Endothelial cell of umbilical vein (primary cell): ENCODE measurements at regions not wholly inside any gene's neighbourhood (a gene's known extent, or its start where the extent isn't known, plus 50 kb on each side); places are given as distances from the start of the nearest gene placed in this dataset.

ENCODE experiments used
- BruUV-seq: library from RNA; stranded (reverse); fragments of 400-500 nt; replicated peaks from 2 replicates; lab custom pipeline; 2021; lab: Mats Ljungman, UMichigan
- CTCF ChIA-PET: fragments of 300-600, 350-600 bp; sonication (Branson Sonifier 250); formaldehyde crosslinking; loops from one replicate; lab custom pipeline; 2021; ENCODE audit warnings: antibody characterized with exemption, inconsistent platforms; lab: Charles Lee
- POLR2A ChIA-PET: fragments of 300-600, 350-600 bp; sonication (Branson Sonifier 250); formaldehyde crosslinking; loops from one replicate; lab custom pipeline; 2021; ENCODE audit warnings: antibody characterized with exemption, inconsistent platforms; lab: Charles Lee
- DNase-seq: peaks from one replicate; pipeline ENCODE4 v3.0.0-alpha.2; 2011; ENCODE audit warnings: low read depth, low spot score
- FAIRE-seq: peaks from 2 replicates; lab custom pipeline; 2011; peaks lifted over from hg19 to GRCh38; lab: Jason Lieb, UNC
- H2AFZ ChIP-seq: 2 replicates; pipeline ENCODE4 v1.6.0; 2012; ENCODE audit warnings: low read depth, low read length, control low read depth, inconsistent platforms
- H3K27ac ChIP-seq: 2 replicates; pipeline ENCODE4 v1.5.1; 2011; ENCODE audit warnings: low read depth, mild to moderate bottlenecking, control low read depth, low read length, moderate library complexity; ENCODE audit not compliant: insufficient read depth
- H3K27me3 ChIP-seq, 2 experiments: 2 replicates each; pipeline versions ENCODE4 v1.6.0 to v1.6.1; 2011; ENCODE audit warnings: low read length in 2 of 2, mixed read lengths in 1 of 2; ENCODE audit not compliant: control insufficient read depth in 2 of 2, insufficient read depth in 2 of 2
- H3K36me3 ChIP-seq, 2 experiments: 2 replicates in 1 of 2; 3 replicates in 1 of 2; pipeline ENCODE4 v1.5.1; 2011; ENCODE audit warnings: low read length in 2 of 2, mild to moderate bottlenecking in 1 of 2, moderate library complexity in 1 of 2; ENCODE audit not compliant: control insufficient read depth in 2 of 2, insufficient read depth in 2 of 2; ENCODE audit errors: extremely low read depth in 1 of 2
- H3K4me1 ChIP-seq: 3 replicates; pipeline ENCODE4 v1.5.1; 2011; ENCODE audit warnings: mild to moderate bottlenecking, low read length; ENCODE audit not compliant: control insufficient read depth, insufficient read depth; ENCODE audit errors: extremely low read depth
- H3K4me2 ChIP-seq: 2 replicates; pipeline ENCODE4 v1.6.1; 2011; ENCODE audit warnings: low read length, control low read depth, mixed read lengths; ENCODE audit not compliant: insufficient read depth
- H3K4me3 ChIP-seq, 3 experiments: fragments of 200-600 bp in 1 of 3; sonication (generic), shearing (Covaris generic) in 1 of 3; replicated peaks in 1 of 3; 2 replicates each; pipeline ENCODE4 v1.5.1; 2011 to 2016; ENCODE audit warnings: control low read depth in 3 of 3, low read length in 3 of 3, mild to moderate bottlenecking in 2 of 3, inconsistent platforms in 1 of 3, low read depth in 1 of 3, moderate library complexity in 1 of 3; ENCODE audit not compliant: insufficient read depth in 1 of 3
- H3K79me2 ChIP-seq: 2 replicates; pipeline ENCODE4 v1.6.0; 2012; ENCODE audit warnings: low read length, inconsistent platforms; ENCODE audit not compliant: control insufficient read depth, insufficient read depth
- H3K9ac ChIP-seq: replicated peaks from 2 replicates; pipeline ENCODE3; 2011; ENCODE audit warnings: low read length, control low read depth; ENCODE audit not compliant: insufficient read depth; ENCODE audit errors: extremely low read depth
- H3K9me1 ChIP-seq: replicated peaks from 3 replicates; pipeline ENCODE4 v1.6.0; 2011; ENCODE audit warnings: mild to moderate bottlenecking, low read length; ENCODE audit not compliant: control insufficient read depth, insufficient read depth; ENCODE audit errors: extremely low read depth
- H3K9me3 ChIP-seq: replicated peaks from 2 replicates; pipeline ENCODE4 v1.5.1; 2012; ENCODE audit warnings: low read length, inconsistent platforms; ENCODE audit not compliant: control insufficient read depth, insufficient read depth
- H4K20me1 ChIP-seq: replicated peaks from 2 replicates; pipeline ENCODE3; 2011; ENCODE audit warnings: mild to moderate bottlenecking, low read length; ENCODE audit not compliant: control insufficient read depth, insufficient read depth; ENCODE audit errors: extremely low read depth
- EZH2 ChIP-seq: IDR thresholded peaks from 2 replicates; pipeline ENCODE4 v1.6.1; 2012; ENCODE audit warnings: borderline replicate concordance, low read depth, mild to moderate bottlenecking, moderate library complexity, low read length, inconsistent platforms; ENCODE audit not compliant: severe bottlenecking
- GATA2 ChIP-seq: IDR thresholded peaks from 2 replicates; pipeline ENCODE4 v1.7.0; 2011; ENCODE audit warnings: low read depth, mild to moderate bottlenecking, moderate library complexity, mixed read lengths, low read length; ENCODE audit not compliant: insufficient read length, insufficient read depth
- JUN ChIP-seq: IDR thresholded peaks from 2 replicates; pipeline ENCODE4 v1.6.1; 2011; ENCODE audit warnings: borderline replicate concordance, low read depth; ENCODE audit not compliant: insufficient read length, insufficient read depth
- MYC ChIP-seq: IDR thresholded peaks from one replicate; pipeline ENCODE4 v1.6.1; 2011; ENCODE audit warnings: mild to moderate bottlenecking, low read depth, low read length
- dilution Hi-C: fragments of 300-500 bp; cut with MboI; formaldehyde crosslinking; loops from one replicate; pipeline ENCODE4 v1.15.0; 2019; ENCODE audit warnings: low sequenced_read_pairs; ENCODE audit not compliant: extremely low pct_ligation_motif_present
- intact Hi-C: fragments of 100-400 bp; cut with micrococcal nuclease; formaldehyde crosslinking; loops from one replicate; pipeline ENCODE4 v1.10.0; 2022
- TF ChIP-seq, protein P1 (sequence below), 2 donors: IDR thresholded peaks; 1 replicate in 1 of 2; 2 replicates in 1 of 2; pipeline ENCODE4 v1.5.1; 2011; ENCODE audit warnings: low read length in 2 of 2, mild to moderate bottlenecking in 2 of 2, moderate library complexity in 2 of 2, control low read depth in 1 of 2, inconsistent platforms in 1 of 2, low read depth in 1 of 2; ENCODE audit not compliant: insufficient read depth in 1 of 2; ENCODE audit errors: extremely low read depth in 1 of 2
- TF ChIP-seq, protein P2 (sequence below): IDR thresholded peaks from 2 replicates; pipeline ENCODE4 v1.6.1; 2011; ENCODE audit not compliant: insufficient read depth, insufficient read length

DNA sequence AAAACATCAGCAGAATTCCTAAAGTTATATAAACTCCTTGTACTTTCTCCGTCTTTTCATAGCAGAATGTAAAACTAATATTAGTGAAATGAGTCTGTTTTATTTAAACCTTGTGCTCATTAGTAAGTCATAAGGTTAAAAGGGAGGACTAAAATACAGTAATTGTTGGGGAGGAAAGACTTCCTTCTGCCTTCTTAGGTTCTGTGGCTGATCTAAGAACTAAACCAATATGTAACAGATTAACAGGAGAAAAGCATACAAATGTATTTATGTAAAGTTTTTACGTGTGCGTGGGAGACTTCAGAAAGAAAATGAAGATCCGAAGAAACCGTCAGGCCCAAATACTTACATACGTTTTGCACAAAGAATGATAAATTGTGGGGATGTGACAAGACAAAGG is 286.6 kb upstream of the MAD2L1 start:
- Histone ChIP-seq H3K4me3 (no peak overlapping the region), H3K9me1 (no peaks in the 10 kb centered on the region), H3K27ac (no peak overlapping the region), H3K79me2 (no peaks in the 10 kb centered on the region), H3K4me2 (no peak overlapping the region), H3K36me3 (no peaks in the 10 kb centered on the region), H3K9me3 (no peaks in the 10 kb centered on the region), H4K20me1 (no peaks in the 10 kb centered on the region), H2AFZ (no peak overlapping the region), H3K4me1 (no peaks in the 10 kb centered on the region), H3K27me3 (no peaks in the 10 kb centered on the region), H3K9ac (no peak overlapping the region)
- BruUV-seq: no TSS peak
- ChIA-PET POLR2A (no interaction called here), CTCF (no interaction called here)
- DNase-seq (no peak), FAIRE-seq (no peak)
- TF ChIP-seq GATA2: no peak
- TF ChIP-seq, protein P1, sequence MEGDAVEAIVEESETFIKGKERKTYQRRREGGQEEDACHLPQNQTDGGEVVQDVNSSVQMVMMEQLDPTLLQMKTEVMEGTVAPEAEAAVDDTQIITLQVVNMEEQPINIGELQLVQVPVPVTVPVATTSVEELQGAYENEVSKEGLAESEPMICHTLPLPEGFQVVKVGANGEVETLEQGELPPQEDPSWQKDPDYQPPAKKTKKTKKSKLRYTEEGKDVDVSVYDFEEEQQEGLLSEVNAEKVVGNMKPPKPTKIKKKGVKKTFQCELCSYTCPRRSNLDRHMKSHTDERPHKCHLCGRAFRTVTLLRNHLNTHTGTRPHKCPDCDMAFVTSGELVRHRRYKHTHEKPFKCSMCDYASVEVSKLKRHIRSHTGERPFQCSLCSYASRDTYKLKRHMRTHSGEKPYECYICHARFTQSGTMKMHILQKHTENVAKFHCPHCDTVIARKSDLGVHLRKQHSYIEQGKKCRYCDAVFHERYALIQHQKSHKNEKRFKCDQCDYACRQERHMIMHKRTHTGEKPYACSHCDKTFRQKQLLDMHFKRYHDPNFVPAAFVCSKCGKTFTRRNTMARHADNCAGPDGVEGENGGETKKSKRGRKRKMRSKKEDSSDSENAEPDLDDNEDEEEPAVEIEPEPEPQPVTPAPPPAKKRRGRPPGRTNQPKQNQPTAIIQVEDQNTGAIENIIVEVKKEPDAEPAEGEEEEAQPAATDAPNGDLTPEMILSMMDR (IDR thresholded peaks at IDR 0.05; ENCODE audit: extremely low read depth in 1 of 2, insufficient read depth in 1 of 2, low read depth in 1 of 2, low read length in 2 of 2): no peak
- TF ChIP-seq, protein P2, sequence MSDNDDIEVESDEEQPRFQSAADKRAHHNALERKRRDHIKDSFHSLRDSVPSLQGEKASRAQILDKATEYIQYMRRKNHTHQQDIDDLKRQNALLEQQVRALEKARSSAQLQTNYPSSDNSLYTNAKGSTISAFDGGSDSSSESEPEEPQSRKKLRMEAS: no peak
- intact Hi-C loops: no loop called here
- dilution Hi-C loops: no loop called here

DNA sequence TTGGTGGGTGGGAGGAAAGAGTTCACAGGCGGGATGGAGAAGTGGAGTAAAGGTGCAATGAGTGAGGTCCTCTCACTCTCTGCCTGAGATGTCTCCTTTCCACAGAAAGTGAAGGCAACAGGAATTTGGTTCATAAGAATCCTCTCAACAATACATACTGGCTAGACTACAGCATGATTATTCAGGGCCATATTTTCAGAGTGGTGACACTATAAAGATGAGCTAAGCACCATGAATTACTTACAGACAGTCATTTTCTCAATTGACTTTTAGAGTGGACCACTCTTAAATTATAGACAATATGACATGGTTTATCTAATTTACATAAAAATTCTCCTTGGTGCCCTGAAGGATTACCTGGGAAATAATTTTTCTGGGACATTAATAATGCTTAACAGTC is 286.1 kb upstream of the MAD2L1 start:
- intact Hi-C loops: no loop called here
- no peak for DNase-seq
- H3K9me1 ChIP-seq: no peaks in the 10 kb centered on the region
- ChIA-PET POLR2A (no interaction called here), CTCF (no interaction called here)
- H3K4me3 ChIP-seq: no peak overlapping the region
- H3K9ac ChIP-seq: no peak overlapping the region
- H3K79me2 ChIP-seq: no peaks in the 10 kb centered on the region
- H2AFZ ChIP-seq: no peak overlapping the region
- H3K4me1 ChIP-seq: no peaks in the 10 kb centered on the region
- no peak overlapping the region for H3K4me2 ChIP-seq
- no peaks in the 10 kb centered on the region for H3K9me3 ChIP-seq
- TF ChIP-seq GATA2 (no peak), JUN (no peak), MYC (no peak), EZH2 (no peak)
- TF ChIP-seq, protein P1 (IDR thresholded peaks at IDR 0.05; ENCODE audit: extremely low read depth in 1 of 2, insufficient read depth in 1 of 2, low read depth in 1 of 2, low read length in 2 of 2): no peak
- no peaks in the 10 kb centered on the region for H3K36me3 ChIP-seq
- BruUV-seq: no TSS peak
- dilution Hi-C loops: no loop called here
- no peak for FAIRE-seq
- H3K27ac ChIP-seq: no peak overlapping the region
- no peaks in the 10 kb centered on the region for H3K27me3 ChIP-seq
- H4K20me1 ChIP-seq: no peaks in the 10 kb centered on the region
